Sigmoid colon (tissue), 4 donors: ENCODE measurements at regions not wholly inside any gene's neighbourhood (a gene's known extent, or its start where the extent isn't known, plus 50 kb on each side); places are given as distances from the start of the nearest gene placed in this dataset.
"Not testable (repeated sequence)": the region's sequence is repeated elsewhere in the genome, so short reads cannot be mapped to it uniquely, and the experiment has no call there.

Experiments used
- CTCF ChIP-seq, 4 experiments: fragments of 450-650 bp in 3 of 4; fragments of 200-600 bp in 1 of 4; IDR thresholded peaks; one replicate each; pipeline ENCODE4 v1.5.1; 2016 to 2019; ENCODE audit warnings: antibody characterized with exemption in 4 of 4, mild to moderate bottlenecking in 3 of 4, moderate library complexity in 2 of 4
- EP300 ChIP-seq, 4 donors: sonication (generic); formaldehyde crosslinking; IDR thresholded peaks; one replicate each; pipeline ENCODE4 v1.6.1; 2017; ENCODE audit warnings: antibody characterized with exemption in 4 of 4
- POLR2AphosphoS5 ChIP-seq, 4 donors: sonication (generic); formaldehyde crosslinking; IDR thresholded peaks; one replicate each; pipeline ENCODE4 v1.6.1; 2017; ENCODE audit warnings: antibody characterized with exemption in 4 of 4

GRCh38 chr12:3424796-3425195 is 66.2 kb upstream of the PRMT8 start:
- not testable (repeated sequence) for TF ChIP-seq POLR2AphosphoS5, CTCF, EP300 (IDR thresholded peaks at IDR 0.05)
